ENCODE measurements at regions not wholly inside any gene's neighbourhood (a gene's known extent, or its start where the extent isn't known, plus 50 kb on each side); places are given as distances from the start of the nearest gene placed in this dataset.

DNA sequence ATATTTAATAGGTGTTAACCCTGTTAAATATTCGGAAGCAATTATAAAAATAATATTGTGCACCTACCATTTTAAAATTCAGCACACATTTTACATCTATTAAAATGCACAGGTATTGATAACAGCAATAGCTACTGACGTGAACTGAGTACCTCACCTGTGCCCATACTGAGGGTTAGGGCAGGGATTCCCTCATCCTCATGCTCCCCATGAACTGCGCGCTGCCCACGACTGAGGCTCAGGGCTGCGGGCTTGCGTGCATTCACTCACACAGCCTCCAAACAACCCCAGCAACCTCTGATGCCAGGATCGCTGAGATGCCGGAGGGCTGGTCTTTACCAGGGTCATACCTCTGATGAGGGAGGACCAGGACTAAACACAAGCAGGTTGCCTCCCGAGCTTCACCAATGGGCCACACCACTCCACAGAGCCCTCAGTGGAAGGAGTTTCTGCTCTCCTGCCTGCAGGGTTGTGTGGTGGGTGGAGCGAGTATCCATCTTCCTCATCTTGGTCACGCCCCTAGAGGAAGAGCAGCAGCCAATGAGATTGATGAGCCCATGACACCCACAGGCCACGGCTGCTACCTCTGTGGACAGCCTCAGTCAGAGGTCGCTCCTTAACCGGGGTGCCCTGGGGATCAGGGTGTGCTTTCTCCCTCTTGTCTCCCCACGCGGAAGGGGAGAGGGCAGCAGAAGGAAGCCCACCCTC lies 478.3 kb downstream of the TNS3 start:
- H3K4me1 Mint-ChIP-seq (ENCODE audit: unreplicated experiment), result no peaks in the 10 kb centered on the region

DNA sequence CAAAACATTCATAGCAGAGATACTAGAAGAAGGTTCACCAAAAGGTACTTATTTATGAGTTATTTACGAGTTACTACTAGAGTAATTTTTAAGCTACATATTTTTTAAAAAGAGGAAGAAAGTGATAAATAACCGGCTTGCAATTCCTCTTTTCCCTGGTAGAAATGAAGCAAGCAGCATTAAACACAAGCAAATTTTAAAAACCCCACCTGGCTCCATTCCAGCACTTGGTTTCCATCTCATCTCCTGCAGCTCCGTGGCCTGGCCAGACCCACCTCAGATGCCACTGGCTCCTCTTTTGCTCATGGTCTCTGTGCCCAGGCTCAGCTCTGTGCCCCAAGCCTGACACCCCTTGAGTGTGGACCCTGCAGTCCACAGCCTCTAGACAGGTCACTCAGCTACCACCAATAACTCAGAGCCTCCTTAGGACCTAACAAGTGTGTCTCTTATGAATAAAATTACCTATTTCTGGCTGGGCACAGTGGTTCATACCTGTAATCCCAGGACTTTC lies 479.5 kb downstream of the TNS3 start:
- H3K27ac Mint-ChIP-seq, result no peak overlapping the region
- no peak for DNase-seq (ENCODE audit: extremely low spot score, unreplicated experiment)
- TF ChIP-seq, protein P1, sequence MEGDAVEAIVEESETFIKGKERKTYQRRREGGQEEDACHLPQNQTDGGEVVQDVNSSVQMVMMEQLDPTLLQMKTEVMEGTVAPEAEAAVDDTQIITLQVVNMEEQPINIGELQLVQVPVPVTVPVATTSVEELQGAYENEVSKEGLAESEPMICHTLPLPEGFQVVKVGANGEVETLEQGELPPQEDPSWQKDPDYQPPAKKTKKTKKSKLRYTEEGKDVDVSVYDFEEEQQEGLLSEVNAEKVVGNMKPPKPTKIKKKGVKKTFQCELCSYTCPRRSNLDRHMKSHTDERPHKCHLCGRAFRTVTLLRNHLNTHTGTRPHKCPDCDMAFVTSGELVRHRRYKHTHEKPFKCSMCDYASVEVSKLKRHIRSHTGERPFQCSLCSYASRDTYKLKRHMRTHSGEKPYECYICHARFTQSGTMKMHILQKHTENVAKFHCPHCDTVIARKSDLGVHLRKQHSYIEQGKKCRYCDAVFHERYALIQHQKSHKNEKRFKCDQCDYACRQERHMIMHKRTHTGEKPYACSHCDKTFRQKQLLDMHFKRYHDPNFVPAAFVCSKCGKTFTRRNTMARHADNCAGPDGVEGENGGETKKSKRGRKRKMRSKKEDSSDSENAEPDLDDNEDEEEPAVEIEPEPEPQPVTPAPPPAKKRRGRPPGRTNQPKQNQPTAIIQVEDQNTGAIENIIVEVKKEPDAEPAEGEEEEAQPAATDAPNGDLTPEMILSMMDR (conservative IDR thresholded peaks at IDR 0.05), result no peak
- no peaks in the 10 kb centered on the region for H3K4me1 Mint-ChIP-seq (ENCODE audit: unreplicated experiment)
- H3K27me3 Mint-ChIP-seq, result no peaks in the 10 kb centered on the region
- H3K4me3 Mint-ChIP-seq, result no peak overlapping the region
- no peaks in the 10 kb centered on the region for H3K9me3 Mint-ChIP-seq
- H3K36me3 Mint-ChIP-seq, result no peaks in the 10 kb centered on the region

More for the DNA sequence above, 478.3 kb downstream of the TNS3 start:
- no peak overlapping the region for H3K27ac Mint-ChIP-seq
- H3K36me3 Mint-ChIP-seq, result no peaks in the 10 kb centered on the region
- TF ChIP-seq, protein P1 (conservative IDR thresholded peaks at IDR 0.05), result no peak
- no peak overlapping the region for H3K4me3 Mint-ChIP-seq
- no peak for DNase-seq (ENCODE audit: extremely low spot score, unreplicated experiment)
- H3K27me3 Mint-ChIP-seq, result no peaks in the 10 kb centered on the region
- H3K9me3 Mint-ChIP-seq, result no peaks in the 10 kb centered on the region

DNA sequence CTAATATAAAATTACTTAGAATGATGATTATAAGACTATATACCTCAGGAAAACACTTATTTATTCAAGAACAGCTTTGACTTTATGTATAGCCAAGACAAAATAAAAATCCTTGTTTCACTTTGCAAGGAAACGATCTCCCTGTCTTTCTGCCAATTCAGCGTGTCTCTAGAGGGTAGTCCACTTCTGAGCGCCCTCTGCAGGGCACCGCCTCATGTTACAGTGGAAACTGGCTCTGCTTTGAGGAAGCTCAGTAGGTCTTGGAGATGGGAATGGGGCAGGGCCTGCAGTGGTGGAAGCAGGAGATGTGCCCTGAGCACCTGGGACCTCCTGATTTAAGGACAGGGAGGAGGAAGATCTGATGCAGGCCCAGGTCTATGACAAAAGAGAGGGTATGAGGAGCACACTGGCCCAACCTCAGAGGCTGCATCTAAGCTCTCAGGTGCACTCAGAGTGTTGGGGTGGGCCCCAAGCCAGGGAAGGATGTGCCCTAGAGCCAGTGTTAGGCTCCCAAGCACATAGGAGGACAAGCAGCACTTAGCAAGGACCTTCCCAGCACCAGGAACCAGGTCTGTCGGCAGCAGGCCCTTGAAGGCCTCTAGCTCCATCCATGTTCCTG lies 481.0 kb downstream of the TNS3 start:
- TF ChIP-seq, protein P1 (conservative IDR thresholded peaks at IDR 0.05), result peak; percentile 73
- H3K27me3 Mint-ChIP-seq, result no peaks in the 10 kb centered on the region
- no peaks in the 10 kb centered on the region for H3K4me1 Mint-ChIP-seq (ENCODE audit: unreplicated experiment)
- H3K4me3 Mint-ChIP-seq, result no peak overlapping the region
- no peaks in the 10 kb centered on the region for H3K36me3 Mint-ChIP-seq
- DNase-seq (ENCODE audit: extremely low spot score, unreplicated experiment), result no peak
- H3K9me3 Mint-ChIP-seq, result no peaks in the 10 kb centered on the region
- no peak overlapping the region for H3K27ac Mint-ChIP-seq

DNA sequence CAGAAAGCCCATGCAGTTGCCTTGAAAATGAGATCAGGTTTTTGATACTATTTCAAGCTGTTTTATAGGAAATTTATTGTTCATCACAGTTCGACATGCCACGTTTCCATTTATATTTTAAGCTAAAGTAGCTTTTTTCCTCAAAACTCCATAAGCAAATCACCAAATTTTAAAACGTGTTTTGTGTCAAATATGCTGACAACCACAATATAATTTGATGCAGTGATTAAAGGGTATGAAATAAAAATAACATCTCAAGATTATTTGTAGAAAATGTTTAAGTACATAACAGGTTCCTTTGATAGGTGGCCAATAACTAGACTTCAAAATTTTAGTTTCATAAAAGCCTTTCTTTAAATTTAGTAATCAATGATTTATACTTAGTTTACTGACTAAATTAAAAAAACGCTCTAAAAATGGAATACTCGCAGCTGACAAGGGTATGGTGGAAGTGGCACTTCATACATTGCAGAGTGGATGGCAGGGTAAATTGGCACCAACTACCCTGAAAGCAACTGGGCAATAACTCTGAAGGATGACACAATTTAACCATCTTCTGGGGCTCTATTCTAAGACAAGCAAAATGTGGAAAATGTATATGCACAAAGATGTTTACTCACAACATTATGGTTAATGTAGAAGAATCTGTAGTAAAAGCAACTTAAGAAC lies 481.6 kb downstream of the TNS3 start:
- DNase-seq (ENCODE audit: extremely low spot score, unreplicated experiment), result no peak
- TF ChIP-seq, protein P1 (conservative IDR thresholded peaks at IDR 0.05), result no peak
- no peaks in the 10 kb centered on the region for H3K4me1 Mint-ChIP-seq (ENCODE audit: unreplicated experiment)
- no peak overlapping the region for H3K27ac Mint-ChIP-seq
- H3K9me3 Mint-ChIP-seq, result no peaks in the 10 kb centered on the region
- H3K36me3 Mint-ChIP-seq, result no peaks in the 10 kb centered on the region
- H3K4me3 Mint-ChIP-seq, result no peak overlapping the region
- H3K27me3 Mint-ChIP-seq, result no peaks in the 10 kb centered on the region

DNA sequence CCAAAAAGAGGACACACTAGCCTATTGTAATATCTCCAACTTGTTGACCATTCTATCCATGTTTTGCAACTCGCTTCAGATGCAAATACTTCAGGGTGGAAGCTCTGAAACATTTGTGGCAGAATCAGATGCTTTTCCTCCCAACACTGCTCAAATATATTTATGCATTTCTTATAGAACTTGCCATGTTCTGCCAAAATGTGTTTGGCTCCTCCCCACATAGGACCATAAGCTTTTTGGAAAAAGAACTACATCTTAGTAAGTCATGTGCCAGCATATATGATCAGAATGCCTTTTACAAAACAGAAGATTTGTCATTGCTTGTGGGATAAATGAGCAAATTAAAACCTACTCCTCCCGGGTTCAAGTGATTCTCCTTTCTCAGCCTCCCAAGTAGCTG lies 484.5 kb downstream of the TNS3 start:
- no peaks in the 10 kb centered on the region for H3K36me3 Mint-ChIP-seq

More for the DNA sequence above, 484.5 kb downstream of the TNS3 start:
- H3K27me3 Mint-ChIP-seq, result no peaks in the 10 kb centered on the region
- no peak overlapping the region for H3K27ac Mint-ChIP-seq
- H3K4me3 Mint-ChIP-seq, result no peak overlapping the region
- TF ChIP-seq, protein P1 (conservative IDR thresholded peaks at IDR 0.05), result no peak
- no peaks in the 10 kb centered on the region for H3K9me3 Mint-ChIP-seq
- DNase-seq (ENCODE audit: extremely low spot score, unreplicated experiment), result no peak
- H3K4me1 Mint-ChIP-seq (ENCODE audit: unreplicated experiment), result no peaks in the 10 kb centered on the region
